ENCODE measurements at regions not wholly inside any gene's neighbourhood (a gene's known extent, or its start where the extent isn't known, plus 50 kb on each side); places are given as distances from the start of the nearest gene placed in this dataset.

- H3K4ac ChIP-seq (ENCODE audit: low read depth, low read length) = no peak overlapping the region
- no peak overlapping the region for H2BK120ac ChIP-seq (ENCODE audit: low read depth, low read length)
- no peak overlapping the region for H3K23ac ChIP-seq (ENCODE audit: low read depth, low read length)
- no peak overlapping the region for H4K91ac ChIP-seq (ENCODE audit: insufficient read depth, low read depth, low read length)
- no peak overlapping the region for H3K56ac ChIP-seq (ENCODE audit: extremely low read depth, insufficient read depth, low read length)
- no TSS peak for BruUV-seq (replicated peaks)
- dilution Hi-C loops (cut with HindIII; ENCODE audit: low sequenced_read_pairs, unreplicated experiment) (no loop called here), in situ Hi-C loops (cut with MboI; ENCODE audit: low sequenced_read_pairs) (no loop called here), intact Hi-C loops (cut with micrococcal nuclease) (no loop called here)
- no peak overlapping the region for H2AK9ac ChIP-seq (replicated peaks; ENCODE audit: low read depth, low read length, poor library complexity)
- no peak overlapping the region for H3K27ac ChIP-seq (ENCODE audit: insufficient read depth, low read length)
- H4K8ac ChIP-seq (ENCODE audit: low read depth in 2 of 2, low read length in 2 of 2) = no peak overlapping the region
- ChIA-PET POLR2A (ENCODE audit: unreplicated experiment) (no interaction called here), CTCF (no interaction called here)
- no peaks in the 10 kb centered on the region for H3K36me3 ChIP-seq (ENCODE audit: control insufficient read depth, insufficient read depth, low read length)
- H3K4me1 ChIP-seq (ENCODE audit: control insufficient read depth, insufficient read depth, low read length) = no peaks in the 10 kb centered on the region
- 14% methylated on average over 1 of the region's 4 CpGs; no CpG with 5 or more reads in 1 of the 2 experiments for WGBS, 2 experiments (ENCODE audit: extremely low coverage in 2 of 2, insufficient read length in 1 of 2)
- H3K4me2 ChIP-seq (ENCODE audit: low read depth, low read length) = no peak overlapping the region
- no peak overlapping the region for H2BK15ac ChIP-seq (ENCODE audit: low read depth, low read length)
- no peak overlapping the region for H2AK5ac ChIP-seq (ENCODE audit: low read depth, low read length)
- ATAC-seq (ENCODE audit: low read depth) (no peak), DNase-seq (no peak)
- no peak overlapping the region for H4K5ac ChIP-seq (ENCODE audit: low read depth, low read length)
- no peak overlapping the region for H2BK5ac ChIP-seq (ENCODE audit: low read depth, low read length, poor library complexity, severe bottlenecking)
- H4K20me1 ChIP-seq (ENCODE audit: insufficient read depth, low read length) = no peaks in the 10 kb centered on the region
- H3K9ac ChIP-seq (ENCODE audit: low read depth, low read length) = no peak overlapping the region
- no peak overlapping the region for H3K14ac ChIP-seq (replicated peaks; ENCODE audit: low read depth, low read length)
- peaks cover 18% of the 10 kb centered on the region for H3K9me3 ChIP-seq (ENCODE audit: control insufficient read depth, insufficient read depth, low read length)
- H3K79me1 ChIP-seq (ENCODE audit: low read depth in 1 of 2, low read length in 2 of 2) = no peaks in the 10 kb centered on the region
- no peak for TF ChIP-seq RFX5 (IDR thresholded peaks at IDR 0.05; ENCODE audit: low read depth, low read length)
- no peak for TF ChIP-seq CTCF (conservative IDR thresholded peaks at IDR 0.05; ENCODE audit: low read depth, low read length)
- no peak for TF ChIP-seq USF2 (IDR thresholded peaks at IDR 0.05; ENCODE audit: low read depth, low read length)
- no peak for TF ChIP-seq MAFK (IDR thresholded peaks at IDR 0.05; ENCODE audit: low read depth, low read length)
- TF ChIP-seq NFE2L2 (IDR thresholded peaks at IDR 0.05; ENCODE audit: low read depth, low read length) = no peak
- TF ChIP-seq FOS (IDR thresholded peaks at IDR 0.05; ENCODE audit: low read depth, low read length) = no peak
- TF ChIP-seq POLR2A (IDR thresholded peaks at IDR 0.05; ENCODE audit: low read depth, low read length) = no peak
- TF ChIP-seq RCOR1 (IDR thresholded peaks at IDR 0.05; ENCODE audit: insufficient replicate concordance, low read length) = no peak
- TF ChIP-seq BHLHE40 (IDR thresholded peaks at IDR 0.05; ENCODE audit: low read depth, low read length) = no peak
- no peak for TF ChIP-seq SMC3 (IDR thresholded peaks at IDR 0.05; ENCODE audit: low read depth, low read length)
- no peak for TF ChIP-seq RAD21 (IDR thresholded peaks at IDR 0.05; ENCODE audit: low read length)
- no peak for TF ChIP-seq MXI1 (IDR thresholded peaks at IDR 0.05; ENCODE audit: borderline replicate concordance, low read depth, low read length)
- TF ChIP-seq CHD1 (IDR thresholded peaks at IDR 0.05; ENCODE audit: low read depth, low read length) = no peak
- no peak for TF ChIP-seq MAZ (IDR thresholded peaks at IDR 0.05; ENCODE audit: borderline replicate concordance, low read depth, low read length)
- no peak for TF ChIP-seq CEBPB (IDR thresholded peaks at IDR 0.05; ENCODE audit: low read depth, low read length)
- no peak for TF ChIP-seq ELK1 (IDR thresholded peaks at IDR 0.05; ENCODE audit: borderline replicate concordance, low read depth, low read length)
- no peak overlapping the region for H2BK20ac ChIP-seq (ENCODE audit: low read depth, low read length)
- H2AFZ ChIP-seq (replicated peaks; ENCODE audit: low read length, poor library complexity) = no peak overlapping the region
- no peak overlapping the region for H3K4me3 ChIP-seq (ENCODE audit: insufficient read depth, low read depth, low read length)
- H3K27me3 ChIP-seq (ENCODE audit: control insufficient read depth, insufficient read depth, low read length) = no peaks in the 10 kb centered on the region
- no peaks in the 10 kb centered on the region for H3K9me1 ChIP-seq (ENCODE audit: insufficient read depth, low read length)
- no peak overlapping the region for H3K18ac ChIP-seq (ENCODE audit: low read depth, low read length)
Observed at GRCh38 chr7:51458693-51459092, 142.1 kb upstream of the COBL start.
